HepG2 (cell line): ENCODE measurements at regions not wholly inside any gene's neighbourhood (a gene's known extent, or its start where the extent isn't known, plus 50 kb on each side); places are given as distances from the start of the nearest gene placed in this dataset.

Experiments used
- MAZ ChIP-seq, 2 experiments: sonication (generic) in 1 of 2; formaldehyde crosslinking in 1 of 2; IDR thresholded peaks; 2 replicates each; pipeline versions ENCODE4 v1.5.0 to v1.6.1; 2012 to 2020; ENCODE audit warnings: low read depth in 2 of 2, mild to moderate bottlenecking in 2 of 2, borderline replicate concordance in 1 of 2, improper control_type of control experiment in 1 of 2, low read length in 1 of 2, missing genetic modification reagents in 1 of 2, moderate library complexity in 1 of 2
- PAWR ChIP-seq: sonication (generic); formaldehyde crosslinking; IDR thresholded peaks from 2 replicates; pipeline ENCODE4 v1.4.0; 2020; ENCODE audit warnings: missing genetic modification reagents, mild to moderate bottlenecking, borderline replicate concordance
- PHF20 ChIP-seq: sonication (generic); formaldehyde crosslinking; IDR thresholded peaks from 2 replicates; pipeline ENCODE4 v1.5.0; 2020; ENCODE audit warnings: mild to moderate bottlenecking, missing genetic modification reagents
- RBFOX2 ChIP-seq: fragments of 200-400 bp; formaldehyde crosslinking; IDR thresholded peaks from 2 replicates; pipeline ENCODE4 v1.6.1; 2017; ENCODE audit warnings: low read depth, mild to moderate bottlenecking, low read length
- SETDB1 ChIP-seq: sonication (generic); formaldehyde crosslinking; IDR thresholded peaks from 2 replicates; pipeline ENCODE4 v1.5.1; 2020; ENCODE audit warnings: missing genetic modification reagents, mild to moderate bottlenecking, borderline replicate concordance
- SP1 ChIP-seq, 2 experiments: fragments of 450-650 bp in 1 of 2; sonication (generic) in 1 of 2; formaldehyde crosslinking in 1 of 2; IDR thresholded peaks; 2 replicates each; pipeline versions ENCODE4 v1.4.0 to v1.6.1; 2016 to 2020; ENCODE audit warnings: missing genetic modification reagents in 1 of 2
- ZNF292 ChIP-seq: sonication (generic); formaldehyde crosslinking; IDR thresholded peaks from 2 replicates; pipeline ENCODE4 v1.8.1; 2022; ENCODE audit warnings: mild to moderate bottlenecking, low read depth, missing genetic modification reagents, borderline replicate concordance
- ZNF33B ChIP-seq: sonication (generic); formaldehyde crosslinking; IDR thresholded peaks from 2 replicates; pipeline ENCODE4 v1.5.1; 2020; ENCODE audit warnings: mild to moderate bottlenecking, missing genetic modification reagents
- ZNF660 ChIP-seq: sonication (generic); formaldehyde crosslinking; IDR thresholded peaks from 2 replicates; pipeline ENCODE4 v1.5.1; 2020; ENCODE audit warnings: mild to moderate bottlenecking, low read depth, missing genetic modification reagents, borderline replicate concordance
- TF ChIP-seq, protein P1 (sequence below): sonication (generic); formaldehyde crosslinking; conservative IDR thresholded peaks from 2 replicates; pipeline ENCODE4 v1.4.0; 2020; ENCODE audit warnings: missing genetic modification reagents

DNA sequence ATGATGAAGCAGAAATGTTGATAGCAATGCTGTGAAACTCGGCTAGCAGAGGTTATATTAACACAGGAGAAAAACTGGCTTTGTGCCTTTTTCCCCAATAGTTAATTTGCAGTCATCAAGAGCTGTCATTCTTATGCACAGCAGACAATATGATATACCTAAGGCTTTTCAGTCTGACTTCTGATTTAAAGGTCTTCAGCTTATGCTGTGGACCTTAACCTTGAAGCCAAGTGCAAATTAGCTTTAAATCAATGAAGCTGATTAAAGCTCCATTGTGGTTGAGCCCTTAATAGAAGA, 171.6 kb upstream of the ID4 start:
- TF ChIP-seq, protein P1, sequence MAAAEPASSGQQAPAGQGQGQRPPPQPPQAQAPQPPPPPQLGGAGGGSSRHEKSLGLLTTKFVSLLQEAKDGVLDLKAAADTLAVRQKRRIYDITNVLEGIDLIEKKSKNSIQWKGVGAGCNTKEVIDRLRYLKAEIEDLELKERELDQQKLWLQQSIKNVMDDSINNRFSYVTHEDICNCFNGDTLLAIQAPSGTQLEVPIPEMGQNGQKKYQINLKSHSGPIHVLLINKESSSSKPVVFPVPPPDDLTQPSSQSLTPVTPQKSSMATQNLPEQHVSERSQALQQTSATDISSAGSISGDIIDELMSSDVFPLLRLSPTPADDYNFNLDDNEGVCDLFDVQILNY (CRISPR knock-in tag) = no peak
- TF ChIP-seq PAWR = no peak
- no peak for TF ChIP-seq ZNF33B (CRISPR knock-in tag)
- TF ChIP-seq SETDB1 (CRISPR knock-in tag) = no peak
- TF ChIP-seq ZNF660 (CRISPR knock-in tag) = no peak
- TF ChIP-seq RBFOX2 = no peak
- TF ChIP-seq SP1 (IDR thresholded peaks at IDR 0.05) = no peak
- TF ChIP-seq SP1 (CRISPR knock-in tag; IDR thresholded peaks at IDR 0.05) = no peak
- no peak for TF ChIP-seq ZNF292 (CRISPR knock-in tag)
- TF ChIP-seq MAZ (IDR thresholded peaks at IDR 0.05; ENCODE audit: borderline replicate concordance, low read depth, low read length) = no peak
- no peak for TF ChIP-seq MAZ (CRISPR knock-in tag; IDR thresholded peaks at IDR 0.05; ENCODE audit: low read depth)
- TF ChIP-seq PHF20 (CRISPR knock-in tag) = no peak
